Stomach (tissue), 4 donors: ENCODE measurements at regions not wholly inside any gene's neighbourhood (a gene's known extent, or its start where the extent isn't known, plus 50 kb on each side); places are given as distances from the start of the nearest gene placed in this dataset.

Source experiments
- EP300 ChIP-seq: sonication (generic); formaldehyde crosslinking; IDR thresholded peaks from one replicate; pipeline ENCODE4 v1.6.1; 2017; ENCODE audit warnings: antibody characterized with exemption
- POLR2AphosphoS5 ChIP-seq, 3 donors: sonication (generic); formaldehyde crosslinking; IDR thresholded peaks; one replicate each; pipeline ENCODE4 v1.6.1; 2016; ENCODE audit warnings: antibody characterized with exemption in 3 of 3
- TF ChIP-seq, protein P1 (sequence below), 7 experiments: fragments of 450-650 bp in 4 of 7; fragments of 200-600 bp in 3 of 7; sonication (generic) in 3 of 7; IDR thresholded peaks; one replicate each; pipeline ENCODE4 v1.5.1; 2016 to 2019; ENCODE audit warnings: antibody characterized with exemption in 7 of 7, control low read depth in 2 of 7, mild to moderate bottlenecking in 1 of 7

DNA sequence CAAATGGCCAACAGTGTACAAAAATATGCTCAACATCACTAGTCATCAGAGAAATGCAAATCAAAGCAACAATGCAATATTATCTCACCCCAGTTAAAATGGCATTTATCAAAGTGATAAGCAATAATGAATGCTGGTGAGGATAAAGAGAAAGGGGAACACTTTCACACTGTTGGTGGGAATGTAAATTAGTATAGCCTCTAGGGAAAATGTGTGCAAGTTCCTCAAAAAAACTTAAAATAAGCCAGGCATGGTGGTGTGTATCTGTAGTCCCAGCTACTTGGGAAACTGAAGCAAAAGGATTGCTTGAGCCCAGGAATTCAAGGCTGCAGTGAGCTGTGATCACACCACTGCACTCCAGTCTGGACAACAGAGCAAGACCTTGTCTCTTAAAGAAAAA is 572.1 kb downstream of the NLGN4X start:
- TF ChIP-seq, protein P1, sequence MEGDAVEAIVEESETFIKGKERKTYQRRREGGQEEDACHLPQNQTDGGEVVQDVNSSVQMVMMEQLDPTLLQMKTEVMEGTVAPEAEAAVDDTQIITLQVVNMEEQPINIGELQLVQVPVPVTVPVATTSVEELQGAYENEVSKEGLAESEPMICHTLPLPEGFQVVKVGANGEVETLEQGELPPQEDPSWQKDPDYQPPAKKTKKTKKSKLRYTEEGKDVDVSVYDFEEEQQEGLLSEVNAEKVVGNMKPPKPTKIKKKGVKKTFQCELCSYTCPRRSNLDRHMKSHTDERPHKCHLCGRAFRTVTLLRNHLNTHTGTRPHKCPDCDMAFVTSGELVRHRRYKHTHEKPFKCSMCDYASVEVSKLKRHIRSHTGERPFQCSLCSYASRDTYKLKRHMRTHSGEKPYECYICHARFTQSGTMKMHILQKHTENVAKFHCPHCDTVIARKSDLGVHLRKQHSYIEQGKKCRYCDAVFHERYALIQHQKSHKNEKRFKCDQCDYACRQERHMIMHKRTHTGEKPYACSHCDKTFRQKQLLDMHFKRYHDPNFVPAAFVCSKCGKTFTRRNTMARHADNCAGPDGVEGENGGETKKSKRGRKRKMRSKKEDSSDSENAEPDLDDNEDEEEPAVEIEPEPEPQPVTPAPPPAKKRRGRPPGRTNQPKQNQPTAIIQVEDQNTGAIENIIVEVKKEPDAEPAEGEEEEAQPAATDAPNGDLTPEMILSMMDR (IDR thresholded peaks at IDR 0.05): no peak
- TF ChIP-seq POLR2AphosphoS5 (IDR thresholded peaks at IDR 0.05) (no peak), EP300 (no peak)
